ENCODE measurements at regions not wholly inside any gene's neighbourhood (a gene's known extent, or its start where the extent isn't known, plus 50 kb on each side); places are given as distances from the start of the nearest gene placed in this dataset.

GRCh38 chr7:130881091-130881798 lies 147.2 kb upstream of the KLF14 start:
- no peak for DNase-seq

GRCh38 chr7:130881799-130882141 lies 147.8 kb upstream of the KLF14 start:
- no peak for DNase-seq

GRCh38 chr7:130882396-130882795 lies 148.4 kb upstream of the KLF14 start:
- DNase-seq: no peak

GRCh38 chr7:130883928-130884327 lies 149.9 kb upstream of the KLF14 start:
- DNase-seq: no peak

- no peak for DNase-seq
Measured at GRCh38 chr7:130884437-130885417, 150.7 kb upstream of the KLF14 start.

DNA sequence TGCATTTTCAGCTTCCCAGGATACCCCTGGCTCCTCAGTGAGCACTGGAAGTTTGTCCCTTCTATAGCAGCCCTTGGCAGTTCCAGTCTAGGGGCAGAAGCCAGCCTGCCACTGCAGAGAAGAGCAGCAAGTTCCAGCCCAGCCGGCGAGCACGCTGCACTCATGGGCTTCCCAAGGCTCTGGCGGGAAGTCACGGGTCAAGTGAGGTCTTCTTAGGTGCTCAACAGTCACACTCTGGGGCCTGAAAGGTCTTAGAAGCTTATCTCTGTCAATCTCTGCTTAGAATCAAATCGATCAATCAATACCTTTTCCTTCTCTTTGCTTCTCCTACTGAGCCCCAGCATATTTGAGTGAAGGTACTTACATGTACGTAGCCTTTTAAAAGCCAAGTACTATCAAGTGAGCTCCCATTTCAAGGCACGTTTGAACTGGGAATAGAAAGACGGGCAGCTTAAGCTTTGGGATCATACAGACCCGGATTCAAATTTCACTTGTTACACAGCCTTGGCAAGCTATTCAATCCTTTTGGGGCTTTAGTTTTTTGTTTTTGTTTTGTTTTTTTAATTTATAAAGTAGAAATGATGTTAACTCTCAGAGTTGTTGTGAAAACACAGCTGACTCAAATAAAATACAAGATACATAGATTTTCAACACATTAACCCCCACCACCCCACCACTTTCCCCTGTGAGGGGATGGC lies 152.6 kb upstream of the KLF14 start:
- DNase-seq: no peak

DNA sequence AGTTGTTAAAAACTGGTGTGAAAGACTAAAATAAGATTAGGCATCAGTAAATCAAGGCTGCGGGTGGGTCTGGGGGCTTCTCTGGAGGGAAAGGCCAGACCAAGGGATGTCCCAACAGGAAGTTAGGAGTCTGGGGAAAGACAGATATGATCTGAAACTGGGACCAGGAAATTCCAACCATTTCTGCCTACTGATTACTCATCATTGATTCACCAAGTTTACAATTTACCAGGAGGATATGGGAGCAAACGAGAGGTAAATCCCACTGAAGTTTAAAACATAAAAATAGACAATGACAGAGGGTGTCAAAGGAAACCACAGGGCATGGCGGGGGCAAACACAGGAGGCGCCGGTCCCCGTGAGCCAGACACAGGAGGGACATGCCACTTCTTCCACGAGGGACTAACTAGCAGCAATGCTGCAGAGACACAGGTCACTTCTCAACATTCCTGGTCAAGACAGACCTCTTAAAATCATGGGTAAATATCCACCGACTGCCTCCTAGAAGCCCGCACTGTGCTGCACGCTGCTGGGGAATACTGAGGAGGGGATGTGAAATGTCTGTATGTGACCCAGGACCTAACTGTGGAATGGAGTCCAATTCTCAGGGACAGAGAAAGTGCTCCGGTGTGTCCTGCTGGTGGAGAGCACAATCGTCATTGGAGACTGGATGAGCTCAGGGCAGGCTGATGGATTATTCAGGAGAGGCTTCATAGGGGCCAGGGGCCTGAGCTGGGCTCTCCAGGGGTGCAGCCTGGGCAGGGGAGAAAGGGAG lies 153.4 kb upstream of the KLF14 start:
- DNase-seq: no peak

- DNase-seq: no peak
Measured at GRCh38 chr7:130887957-130888371, 154.0 kb upstream of the KLF14 start.

DNA sequence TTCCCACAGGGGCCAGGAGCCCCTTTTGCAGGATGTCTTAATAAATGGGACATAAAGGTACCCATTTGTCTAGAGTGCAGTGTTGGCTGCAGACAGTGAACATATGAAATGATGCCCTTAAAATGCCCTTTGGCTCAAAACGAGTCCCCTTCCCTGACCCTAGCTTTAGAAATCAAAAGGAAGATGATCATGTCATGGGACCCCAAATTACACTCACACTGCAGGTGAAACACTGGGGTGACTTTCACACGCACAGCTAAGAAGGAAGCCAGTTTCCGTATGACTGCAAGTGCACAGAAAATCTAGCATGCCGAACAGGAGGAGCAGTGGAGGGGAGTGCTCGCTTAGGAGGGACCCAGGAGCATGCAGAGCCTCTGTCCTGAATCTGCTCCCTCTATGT lies 154.5 kb upstream of the KLF14 start:
- DNase-seq: no peak

- DNase-seq: no peak
Measured at GRCh38 chr7:130890176-130891020, 156.4 kb upstream of the KLF14 start.

DNA sequence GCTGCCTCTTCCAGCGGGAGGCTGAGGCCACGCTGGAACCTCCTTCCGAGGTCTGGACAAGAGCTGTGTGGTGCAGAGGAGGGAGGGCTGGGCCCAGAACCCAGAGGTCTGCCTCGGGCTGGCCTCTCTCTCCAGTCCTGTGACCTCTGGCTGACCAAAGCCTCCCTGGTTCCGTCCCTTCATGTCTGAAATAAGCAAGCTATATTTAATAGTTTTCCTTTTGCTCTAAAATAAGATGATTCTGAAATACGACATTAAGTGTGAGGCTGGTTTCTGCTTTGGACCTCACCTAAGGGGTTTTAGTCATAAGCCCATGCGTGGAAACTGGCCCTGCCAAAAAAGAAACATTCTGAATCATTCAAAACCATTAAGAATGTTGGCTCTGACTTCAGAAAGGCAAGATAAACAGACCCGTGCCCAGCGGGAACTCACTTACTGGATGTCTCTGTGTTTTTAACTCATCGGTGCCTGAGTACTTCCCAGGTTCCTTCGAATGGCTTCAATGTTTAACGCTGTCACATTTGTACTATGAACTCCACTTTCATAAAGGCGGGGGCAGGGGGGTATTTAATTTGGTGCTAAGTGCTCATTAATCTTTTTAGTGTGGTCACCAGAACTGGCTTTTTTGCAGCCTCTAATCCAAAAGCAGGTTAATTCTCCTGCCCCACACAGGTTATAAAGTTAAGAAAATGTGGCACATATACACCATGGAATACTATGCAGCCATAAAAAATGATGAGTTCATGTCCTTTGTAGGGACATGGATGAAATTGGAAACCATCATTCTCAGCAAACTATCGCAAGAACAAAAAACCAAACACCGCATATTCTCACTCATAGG lies 157.5 kb upstream of the KLF14 start:
- DNase-seq: no peak

GRCh38 chr7:130893441-130893894 lies 159.5 kb upstream of the KLF14 start:
- no peak for DNase-seq

DNA sequence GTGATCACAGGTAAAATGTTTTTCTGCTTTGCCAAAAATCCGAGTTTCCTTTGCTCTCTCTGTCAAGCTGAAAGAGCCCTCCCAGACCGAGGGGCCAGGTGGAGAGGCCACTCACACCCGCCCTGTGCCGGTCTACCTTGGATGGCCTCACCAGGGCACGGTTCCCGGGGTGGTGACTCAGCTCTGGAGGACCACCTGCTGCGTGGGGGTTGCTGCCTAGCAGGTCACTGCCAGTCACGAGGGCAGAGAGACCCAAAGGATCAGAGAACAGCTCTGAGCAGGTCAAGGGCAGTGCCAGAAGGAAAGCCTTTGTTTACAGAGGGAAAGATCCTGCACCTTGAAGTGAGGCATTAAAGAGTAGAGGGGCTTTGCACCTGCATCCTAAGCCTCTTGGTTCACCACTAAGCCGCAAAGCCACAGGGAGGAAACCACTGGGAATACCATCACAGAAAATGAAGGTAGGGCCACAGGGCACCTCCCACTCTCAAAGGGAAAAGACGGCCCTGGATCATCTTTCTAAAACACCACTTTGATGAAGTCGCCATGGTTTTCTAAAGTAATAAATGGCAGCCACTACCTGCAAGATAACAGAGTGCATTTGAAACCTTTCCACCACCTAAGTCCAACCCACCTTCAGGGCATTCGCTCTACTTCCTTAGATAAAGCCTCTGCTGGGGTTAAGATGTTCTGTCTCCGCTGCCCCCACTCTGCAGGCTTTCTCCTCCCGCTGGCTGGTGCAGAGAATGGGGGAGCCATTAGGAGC lies 160.3 kb upstream of the KLF14 start:
- DNase-seq: no peak

- DNase-seq: no peak
Measured at GRCh38 chr7:130894909-130895750, 161.1 kb upstream of the KLF14 start.

GRCh38 chr7:130896051-130896881 lies 162.3 kb upstream of the KLF14 start:
- no peak for DNase-seq

GRCh38 chr7:130896898-130897514 lies 163.0 kb upstream of the KLF14 start:
- DNase-seq: peak; percentile 51

Measured in activated gamma-delta T cell treated with Interleukin-2 at 50 U/mL for 16 hours (primary cell).